NCI-H2227 (cell line): ENCODE measurements at regions not wholly inside any gene's neighbourhood (a gene's known extent, or its start where the extent isn't known, plus 50 kb on each side); places are given as distances from the start of the nearest gene placed in this dataset.

ENCODE experiments used
- DNase-seq: peaks from one replicate; lab custom pipeline; 2025; ENCODE audit not compliant: unreplicated experiment; lab: John Stamatoyannopoulos, UW

DNA sequence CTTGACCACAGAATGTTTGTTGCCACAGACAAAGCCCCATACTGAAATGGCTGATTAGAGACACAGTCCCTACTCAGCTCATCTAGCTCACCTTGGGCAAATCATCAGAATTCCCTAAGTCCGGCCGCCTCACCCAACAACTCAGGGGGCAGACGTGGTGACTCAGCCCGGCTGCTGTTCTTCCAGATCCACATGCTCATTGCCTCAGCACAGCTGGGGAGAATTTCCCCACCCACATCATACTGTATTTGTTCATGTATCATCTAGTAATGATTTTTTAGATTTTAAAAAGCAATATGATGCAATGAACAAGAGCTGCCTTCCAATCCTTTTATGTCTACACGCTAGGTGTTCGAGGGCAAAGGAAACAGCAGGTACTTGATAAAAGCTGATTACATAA is 333.8 kb upstream of the TENM3 start:
- DNase-seq: no peak

DNA sequence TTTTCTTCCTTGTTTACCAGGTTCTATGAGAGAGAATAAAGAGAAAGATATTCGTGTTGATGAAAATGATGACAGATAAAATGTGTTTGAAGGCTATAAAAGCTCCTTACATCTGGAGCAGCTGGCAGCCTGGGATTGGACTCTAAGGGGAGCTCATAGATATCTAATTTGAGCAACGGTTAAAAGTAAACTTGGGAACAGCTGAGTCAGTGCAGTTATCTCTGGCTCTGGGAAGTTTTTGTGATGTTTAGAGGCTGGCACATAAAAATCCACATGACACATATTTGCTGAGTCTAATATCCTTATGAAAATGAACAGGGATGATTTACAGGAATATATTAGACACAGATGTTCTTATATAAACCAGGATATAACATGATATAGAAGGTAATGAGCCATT is 331.8 kb upstream of the TENM3 start:
- DNase-seq: no peak

DNA sequence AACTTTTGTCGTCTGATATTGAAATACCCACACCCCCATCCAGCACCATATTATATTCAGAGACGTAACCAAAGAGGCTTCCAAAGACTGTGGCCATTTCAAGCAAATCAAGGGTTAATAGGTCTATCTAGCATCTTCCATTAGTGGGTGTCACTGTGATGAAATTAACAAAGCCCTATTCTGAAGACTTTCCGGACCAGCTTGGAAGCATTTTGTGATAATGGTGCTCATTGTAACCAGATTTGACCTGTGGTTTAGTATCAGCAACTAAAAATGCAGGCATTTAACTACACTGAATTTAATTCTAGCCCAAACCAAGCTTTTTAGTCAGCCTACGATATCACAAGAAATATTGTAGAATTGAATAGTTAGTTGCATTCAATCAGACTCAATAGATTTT is 309.7 kb upstream of the TENM3 start:
- DNase-seq: no peak

DNA sequence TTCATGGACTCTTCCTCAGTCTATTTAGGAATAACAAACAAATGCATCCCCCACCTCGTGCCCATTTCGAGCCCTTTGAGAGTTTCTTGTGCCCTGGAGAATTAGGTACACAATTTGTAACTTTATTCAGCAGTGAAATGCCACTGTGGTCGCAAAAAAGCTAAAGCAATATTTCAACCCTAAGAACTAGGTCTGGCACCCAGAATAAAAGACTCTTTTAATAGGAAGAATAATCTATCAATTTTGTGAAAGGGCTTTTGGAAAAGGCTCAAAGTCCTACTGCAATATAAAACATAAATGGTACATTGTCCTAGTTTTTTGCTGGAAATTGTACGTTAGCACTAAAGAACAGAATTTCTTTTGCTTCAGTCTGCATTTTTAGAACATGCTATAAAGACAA is 304.6 kb upstream of the TENM3 start:
- no peak for DNase-seq

DNA sequence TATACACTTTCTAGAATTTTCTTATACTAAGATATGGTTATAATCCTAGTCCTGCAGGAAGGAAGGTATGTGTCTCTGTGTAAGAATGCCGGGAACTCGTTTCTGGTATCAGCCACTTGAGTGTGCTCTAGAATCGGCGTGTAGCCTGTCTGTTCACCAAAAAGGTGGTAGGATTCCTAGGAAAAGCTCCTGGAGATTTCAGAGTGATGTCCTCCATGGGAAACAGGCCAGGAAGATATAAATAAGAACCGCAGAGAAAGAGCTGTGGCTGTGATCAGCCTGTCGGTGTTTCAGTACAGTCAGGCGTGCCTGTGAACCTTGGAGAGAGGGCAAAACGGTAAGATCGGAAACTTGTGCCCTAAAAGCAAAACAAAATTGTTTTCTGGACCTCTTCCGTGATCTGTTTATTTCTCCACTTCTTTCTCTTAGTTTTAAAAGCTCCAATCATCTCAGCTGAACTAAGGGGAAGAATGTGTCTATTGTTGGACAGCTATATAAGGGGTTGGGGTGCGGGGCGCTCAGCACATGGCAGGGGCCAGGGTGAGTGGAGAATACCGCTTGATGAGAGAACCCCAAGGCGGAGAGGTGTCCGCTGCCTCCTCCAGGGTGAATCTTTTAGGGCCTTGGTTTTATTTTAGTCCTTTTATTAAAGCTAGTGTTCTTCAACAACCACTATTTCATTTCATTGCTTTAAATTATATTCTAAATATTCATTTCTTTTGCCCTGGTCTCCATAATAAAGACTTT is 303.8 kb upstream of the TENM3 start:
- no peak for DNase-seq

DNA sequence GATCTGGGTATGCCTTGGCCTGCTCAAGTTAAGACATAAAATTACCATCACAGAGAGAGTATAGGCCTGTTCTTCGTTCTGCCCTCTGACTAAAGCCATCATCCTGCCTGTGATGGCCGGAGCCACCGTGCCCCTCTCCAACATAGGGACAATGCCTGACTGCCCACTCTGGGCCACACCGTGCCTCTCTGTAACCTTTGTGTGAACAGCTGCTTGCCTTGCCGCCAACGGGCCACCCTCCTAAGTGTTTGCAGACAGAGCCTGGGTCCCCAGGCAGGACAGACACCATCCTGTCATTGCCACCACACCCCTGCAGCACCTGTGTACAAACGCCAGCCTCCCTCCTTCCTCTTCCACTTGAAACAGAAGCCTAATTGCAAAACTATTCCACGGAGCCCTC is 298.7 kb upstream of the TENM3 start:
- DNase-seq: no peak

DNA sequence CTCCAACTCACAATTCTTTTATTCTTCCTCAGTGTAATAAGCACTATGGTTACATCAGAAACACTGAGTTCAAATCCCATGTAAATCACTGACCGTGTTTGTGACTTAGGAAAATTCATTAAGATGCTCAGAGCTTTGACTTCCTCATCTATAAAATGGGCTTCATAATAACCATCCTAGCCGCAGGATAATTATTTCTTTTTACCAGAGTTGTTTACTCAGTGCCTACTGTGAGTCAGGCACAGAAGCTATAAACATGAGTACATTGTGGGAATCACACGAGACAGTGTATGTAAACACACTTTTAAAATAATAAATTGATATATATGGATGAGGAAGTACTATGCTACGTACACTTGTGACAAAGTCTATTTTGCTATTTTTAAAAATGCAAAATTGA is 296.3 kb upstream of the TENM3 start:
- no peak for DNase-seq

DNA sequence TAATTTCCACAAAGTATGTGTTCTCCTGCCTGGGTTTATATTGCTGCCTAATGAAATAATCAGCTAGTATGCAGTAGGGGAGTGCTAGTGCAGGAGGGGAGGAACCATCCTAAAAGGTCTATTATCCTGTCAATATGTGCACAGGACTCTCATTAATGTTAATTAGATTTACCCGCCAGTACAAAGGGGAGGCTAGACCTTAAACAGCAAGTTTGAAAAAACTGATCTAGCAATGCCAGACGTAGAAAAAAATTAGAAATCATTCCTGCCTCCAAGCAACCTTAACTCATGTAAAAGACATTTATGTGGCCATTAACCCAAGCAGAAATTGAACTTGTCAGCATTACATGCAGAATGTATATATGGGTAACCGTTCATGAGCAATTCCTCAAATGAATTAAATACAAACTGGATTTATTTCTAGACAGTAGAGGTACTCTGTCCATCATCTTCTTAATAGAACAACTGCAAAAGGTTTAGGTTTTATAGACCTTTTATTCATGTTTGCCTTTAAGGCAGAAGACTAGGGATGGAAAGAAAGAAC is 294.3 kb upstream of the TENM3 start:
- DNase-seq: no peak

DNA sequence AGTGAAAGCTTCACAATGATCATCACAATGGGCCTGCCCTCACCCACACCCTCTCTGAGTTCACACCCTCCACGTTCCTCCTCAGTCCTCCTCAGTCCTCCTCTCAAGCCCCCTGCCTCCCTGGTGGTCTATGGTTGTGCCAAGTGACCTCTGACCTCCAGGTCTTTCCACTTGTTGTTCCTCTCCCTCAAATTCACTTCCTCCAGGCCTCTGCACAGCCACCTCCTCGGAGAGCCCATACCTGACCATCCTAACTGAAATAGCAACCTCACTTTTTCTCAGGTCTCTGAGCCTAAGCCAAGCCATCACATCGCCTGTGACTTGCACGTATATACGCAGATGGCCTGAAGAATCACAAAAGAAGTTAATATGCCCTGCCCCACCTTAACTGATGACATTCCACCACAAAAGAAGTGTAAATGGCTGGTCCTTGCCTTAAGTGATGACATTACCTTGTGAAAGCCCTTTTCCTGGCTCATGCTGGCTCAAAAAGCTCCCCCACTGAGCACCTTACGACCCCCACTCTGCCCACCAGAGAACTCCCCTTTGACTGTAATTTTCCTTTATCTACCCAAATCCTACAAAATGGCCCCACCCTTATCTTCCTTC is 293.4 kb upstream of the TENM3 start:
- no peak for DNase-seq

DNA sequence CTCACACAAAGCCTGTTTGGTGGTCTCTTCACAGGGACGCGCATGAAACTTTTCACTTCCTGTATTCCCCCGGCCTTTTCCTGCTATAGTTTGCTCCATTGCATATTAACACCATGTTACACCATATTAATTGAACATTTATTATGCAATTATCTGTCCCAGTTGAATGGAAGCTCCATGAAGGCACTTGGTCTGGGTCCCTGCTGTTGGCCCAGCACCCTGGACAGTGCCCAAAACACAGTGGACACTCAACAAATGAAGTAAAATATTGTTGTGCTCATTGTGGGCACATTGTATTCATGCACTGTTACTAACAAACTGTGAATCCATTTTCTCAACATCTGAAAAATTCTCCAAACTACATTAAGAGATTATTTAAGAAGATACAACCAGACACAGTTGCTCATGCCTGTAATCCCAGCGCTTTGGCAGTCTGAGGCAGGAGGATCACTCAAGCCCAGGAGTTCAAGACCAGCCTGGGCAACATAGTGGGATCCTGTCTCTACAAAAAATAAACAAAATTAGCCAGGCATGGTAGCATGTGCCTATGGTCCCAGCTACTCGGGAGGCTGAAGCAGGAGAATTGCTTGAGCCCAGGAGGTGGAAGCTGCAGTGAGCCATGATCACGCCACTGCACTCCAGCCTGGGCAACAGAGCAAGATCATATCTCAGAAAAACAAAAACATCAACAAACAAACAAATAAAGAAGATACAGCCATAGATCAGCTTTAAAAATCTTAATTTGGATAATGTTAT is 292.7 kb upstream of the TENM3 start:
- no peak for DNase-seq

DNA sequence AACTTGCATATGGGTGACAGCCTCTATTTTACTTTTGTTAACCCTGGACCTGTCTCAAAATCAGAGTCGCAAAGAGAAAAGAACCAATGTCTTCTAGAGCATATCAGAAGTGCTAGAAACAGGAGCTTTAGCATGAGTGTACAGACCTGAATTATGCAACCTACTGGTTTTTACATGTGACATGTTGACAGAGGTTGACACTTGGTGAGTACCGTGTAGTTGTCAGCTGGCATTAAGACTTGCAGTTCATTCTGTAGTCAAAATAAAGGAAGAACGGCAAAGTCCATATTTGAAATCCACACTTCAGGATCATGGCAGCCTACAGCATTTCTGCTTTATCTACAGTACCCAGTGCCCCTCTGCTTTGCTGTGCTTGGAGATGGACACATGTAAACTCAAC is 291.9 kb upstream of the TENM3 start:
- DNase-seq: no peak

DNA sequence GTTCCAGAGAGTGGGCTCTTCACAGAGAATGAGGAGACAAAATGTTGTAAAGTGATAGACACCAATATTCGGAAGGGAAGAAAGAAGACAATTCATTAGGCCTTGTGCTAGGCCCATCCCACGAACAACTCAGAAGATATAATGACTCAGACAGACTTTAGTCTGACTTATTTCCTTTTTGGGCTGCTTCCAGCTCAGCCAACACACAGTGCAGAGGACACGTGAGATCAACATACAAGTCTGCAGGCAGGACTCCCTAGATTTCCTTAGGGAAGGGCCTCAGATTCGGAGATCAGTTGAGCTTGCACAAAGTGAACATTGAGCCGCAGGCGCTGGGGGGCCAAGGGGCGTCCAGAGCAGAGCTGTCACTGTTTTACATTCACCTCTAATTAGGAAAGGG is 290.7 kb upstream of the TENM3 start:
- no peak for DNase-seq

DNA sequence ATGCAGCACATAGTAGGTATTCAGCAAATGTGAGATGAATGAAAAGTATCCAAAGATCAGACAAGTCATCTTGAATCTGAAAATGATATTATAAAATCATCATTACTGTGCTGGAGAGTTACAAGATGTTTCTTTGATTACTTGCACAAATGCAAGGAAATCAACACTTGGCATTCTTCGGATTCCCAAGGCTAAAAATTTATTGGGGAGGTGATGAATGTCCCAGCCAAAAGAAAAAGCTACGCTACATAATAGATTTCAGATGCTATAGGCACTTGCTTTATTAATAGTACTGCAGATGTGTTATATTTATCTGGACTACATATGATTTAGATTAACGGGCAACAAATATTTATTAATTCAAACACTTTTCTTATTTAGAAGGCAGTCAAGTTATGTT is 286.7 kb upstream of the TENM3 start:
- no peak for DNase-seq

DNA sequence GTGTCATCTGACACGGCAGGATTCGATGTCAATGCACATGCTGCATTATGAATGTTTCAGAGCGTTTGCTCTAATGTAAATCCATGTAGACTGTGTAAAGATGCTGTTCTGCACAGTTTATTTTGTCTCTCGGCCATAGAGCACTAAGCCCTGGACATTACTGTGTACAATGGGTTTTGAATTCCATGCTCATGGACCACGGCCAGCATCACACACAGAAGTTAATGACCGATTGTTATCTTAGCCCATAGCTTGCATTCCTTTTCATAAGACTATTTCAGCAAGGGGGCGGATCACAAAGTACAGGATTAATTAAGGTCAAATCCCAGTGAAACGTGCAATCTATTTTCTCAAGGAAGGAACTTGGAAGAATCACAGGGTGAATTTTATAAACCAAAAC is 286.1 kb upstream of the TENM3 start:
- no peak for DNase-seq

DNA sequence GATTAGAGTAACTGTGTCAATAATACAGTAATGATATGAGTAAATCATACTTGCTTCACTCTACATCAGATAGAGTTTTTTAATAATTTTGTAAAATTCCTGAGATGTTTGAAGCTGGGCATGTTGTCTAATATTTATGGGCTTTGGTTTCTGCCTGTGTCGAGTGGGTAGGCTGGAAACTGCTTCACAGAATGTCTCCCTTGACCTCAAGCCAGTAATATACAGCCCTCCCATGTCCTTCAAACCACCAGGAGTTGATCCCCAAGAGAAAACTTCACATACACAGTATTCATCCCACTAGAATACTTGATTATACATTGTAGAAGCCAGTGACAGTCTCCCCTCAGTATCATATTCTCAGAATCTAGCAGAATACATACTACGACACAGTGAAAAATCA is 284.8 kb upstream of the TENM3 start:
- no peak for DNase-seq

DNA sequence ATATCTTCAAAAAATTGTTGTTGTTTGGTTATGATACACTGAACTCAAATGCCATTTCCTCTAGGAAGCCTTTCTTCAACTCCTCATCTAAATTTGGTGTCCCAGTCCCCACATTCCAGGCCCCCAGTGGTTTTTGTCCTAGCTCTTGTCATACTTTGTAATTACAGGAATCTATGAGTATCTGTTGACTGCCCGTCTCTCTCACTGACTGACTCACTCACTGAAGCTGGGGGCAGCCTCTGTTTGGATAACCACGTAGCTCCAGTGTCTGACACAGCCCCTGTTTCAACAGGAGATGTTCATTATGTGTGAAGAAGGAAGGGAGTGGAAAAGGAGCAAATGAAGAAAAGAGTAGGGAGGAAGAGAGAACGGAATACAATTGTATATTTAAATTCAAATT is 284.1 kb upstream of the TENM3 start:
- DNase-seq: no peak

DNA sequence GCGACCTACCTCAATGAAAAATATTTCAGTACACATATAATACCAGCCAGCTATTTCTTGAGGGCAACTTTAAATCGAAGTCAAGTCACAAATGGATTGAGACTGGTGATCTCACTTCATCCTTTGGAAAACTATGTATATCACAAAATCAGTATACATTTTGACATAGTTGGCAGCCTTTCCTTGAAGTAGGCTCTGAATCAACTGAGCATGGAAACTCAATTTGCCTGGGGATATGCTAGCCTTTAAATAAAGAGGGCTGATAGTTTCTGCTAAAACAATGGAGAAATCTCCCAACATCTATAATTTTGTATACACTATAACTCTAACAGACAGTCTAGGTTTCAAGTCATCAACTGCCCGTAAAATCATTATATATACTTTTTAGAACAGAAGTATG is 282.8 kb upstream of the TENM3 start:
- DNase-seq: no peak

DNA sequence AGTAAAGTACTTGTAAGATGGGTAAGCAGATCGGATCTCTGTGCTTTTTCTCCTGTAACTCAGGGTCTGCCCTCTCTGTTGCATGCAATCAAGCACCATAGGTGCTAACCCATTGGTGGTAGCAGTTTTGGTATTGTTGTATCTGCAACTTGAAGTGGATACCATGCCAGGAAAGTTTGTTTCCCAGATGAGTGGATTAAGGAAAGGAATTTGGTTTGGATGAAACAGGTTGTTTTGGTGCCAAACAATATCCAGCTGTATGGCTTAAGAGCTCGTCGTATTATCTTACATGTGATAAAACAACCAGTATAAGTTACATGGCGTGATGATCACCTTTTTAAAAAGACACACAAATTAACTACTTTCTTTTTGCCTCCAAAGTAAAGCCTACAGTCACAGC is 280.9 kb upstream of the TENM3 start:
- no peak for DNase-seq

DNA sequence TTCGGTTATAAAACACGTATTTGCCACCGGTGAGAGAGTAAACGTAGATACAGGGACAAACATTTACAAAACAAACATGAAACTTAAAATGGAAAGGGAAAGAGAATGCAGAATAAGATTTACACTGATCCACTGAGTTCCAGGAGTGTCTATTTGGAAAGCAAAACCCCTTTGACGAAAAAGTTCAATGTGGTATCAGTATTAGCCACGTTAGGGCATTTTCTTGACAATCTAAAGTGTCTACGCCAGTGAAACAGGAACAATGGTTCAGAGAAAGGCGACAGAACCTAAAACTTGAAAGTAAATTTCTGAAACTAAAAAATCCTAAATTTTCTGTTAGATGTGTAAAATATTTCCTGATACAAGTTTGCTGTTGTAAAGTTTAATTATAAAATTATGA is 278.5 kb upstream of the TENM3 start:
- no peak for DNase-seq

DNA sequence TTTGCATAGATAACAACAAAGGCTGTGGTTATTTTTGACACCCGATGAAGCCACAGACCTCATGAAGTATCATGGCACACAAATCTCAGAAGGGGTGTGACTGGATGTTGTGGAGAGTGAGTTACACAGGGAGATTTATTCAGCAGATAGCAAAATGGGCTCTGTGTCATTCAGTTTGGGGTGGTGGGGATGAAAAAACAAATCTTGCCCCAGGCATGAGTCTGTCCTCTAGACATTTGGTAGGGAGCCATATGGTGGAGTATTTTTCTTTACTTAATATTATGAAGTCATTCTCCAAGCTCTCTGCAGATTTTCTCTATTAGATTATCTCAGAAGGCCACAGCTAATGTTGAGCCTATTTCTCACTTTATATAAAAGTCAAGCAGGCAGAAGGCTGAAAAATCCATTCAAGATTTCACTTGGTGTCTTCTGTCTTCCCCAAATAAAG is 277.1 kb upstream of the TENM3 start:
- no peak for DNase-seq

DNA sequence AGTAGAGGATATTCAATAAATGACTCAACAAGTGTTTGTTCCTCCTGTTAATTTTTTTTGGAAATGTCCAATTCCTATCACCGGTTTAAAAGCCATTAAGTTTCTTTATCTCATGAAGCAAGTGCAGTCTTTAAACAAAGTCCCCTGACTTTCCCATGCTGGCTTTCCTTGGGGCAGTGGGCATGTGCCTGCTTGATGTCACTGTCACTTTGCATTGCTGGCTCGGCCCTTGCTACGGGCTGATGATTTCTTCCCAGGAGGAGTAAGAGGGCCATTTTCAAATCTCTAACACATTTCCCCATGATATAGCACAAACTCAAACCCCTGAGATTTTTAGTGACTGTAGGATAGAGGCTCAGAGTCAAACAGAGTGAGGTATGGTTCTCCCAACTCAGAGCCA is 275.8 kb upstream of the TENM3 start:
- no peak for DNase-seq

DNA sequence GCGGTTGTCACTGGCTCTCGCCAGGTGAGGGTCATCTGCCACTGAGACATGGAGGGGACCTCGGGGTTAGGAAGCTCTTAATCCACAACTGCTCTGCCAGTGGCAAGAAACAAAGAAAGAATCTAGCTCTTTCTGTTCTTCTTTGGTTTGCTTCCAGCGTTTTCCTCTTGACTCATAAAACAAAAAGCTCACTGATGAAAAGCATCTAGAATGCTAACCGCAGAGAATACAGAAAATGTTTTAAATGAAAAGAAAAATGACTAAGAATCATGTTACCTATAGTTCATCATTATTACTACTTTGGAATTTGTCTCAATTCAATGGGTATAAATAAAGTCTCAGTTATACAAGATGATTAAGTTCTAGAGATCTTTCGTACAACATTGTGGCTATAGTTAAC is 274.8 kb upstream of the TENM3 start:
- DNase-seq: no peak
